Naive thymus-derived CD4-positive, alpha-beta T cell (primary cell): ENCODE measurements at regions not wholly inside any gene's neighbourhood (a gene's known extent, or its start where the extent isn't known, plus 50 kb on each side); places are given as distances from the start of the nearest gene placed in this dataset.

ENCODE experiments used
- ATAC-seq: fragments of 150-1000 bp; cut with Tn5 transposase; 2 replicates; pipeline ENCODE4 v1.10.0; 2021; ENCODE audit warnings: mild to moderate bottlenecking, moderate library complexity
- CTCF ChIA-PET: fragments of 350-600 bp; sonication (Branson Sonifier 250); formaldehyde crosslinking; loops from one replicate; lab custom pipeline; 2021; ENCODE audit warnings: antibody characterized with exemption; lab: Charles Lee
- POLR2A ChIA-PET: fragments of 350-600 bp; sonication (Branson Sonifier 250); formaldehyde crosslinking; loops from one replicate; lab custom pipeline; 2021; ENCODE audit warnings: antibody characterized with exemption, inconsistent platforms; lab: Charles Lee
- DNase-seq, 9 donors: peaks; one replicate each; pipeline versions ENCODE4 v3.0.0 to v3.0.0-alpha.2; 2020 to 2022; ENCODE audit warnings: mixed read lengths in 1 of 9
- H3K27ac ChIP-seq: one replicate; pipeline ENCODE4 v1.7.0; 2013; ENCODE audit warnings: mild to moderate bottlenecking, low read depth, low read length, moderate library complexity
- H3K27me3 ChIP-seq, 2 donors: one replicate each; pipeline ENCODE4 v1.7.0; 2013; ENCODE audit warnings: low read length in 2 of 2, mild to moderate bottlenecking in 2 of 2, moderate library complexity in 2 of 2; ENCODE audit not compliant: control insufficient read depth in 2 of 2, insufficient read depth in 2 of 2
- H3K36me3 ChIP-seq, 3 experiments: 1 replicate in 2 of 3; 2 replicates in 1 of 3; pipeline ENCODE4 v1.7.0; 2013; ENCODE audit warnings: low read length in 3 of 3, mild to moderate bottlenecking in 3 of 3, moderate library complexity in 1 of 3; ENCODE audit not compliant: insufficient read depth in 3 of 3, control insufficient read depth in 2 of 3
- H3K4me1 ChIP-seq, 2 donors: one replicate each; pipeline ENCODE4 v1.7.0; 2013; ENCODE audit warnings: low read length in 2 of 2, mild to moderate bottlenecking in 2 of 2, moderate library complexity in 1 of 2; ENCODE audit not compliant: control insufficient read depth in 2 of 2, insufficient read depth in 2 of 2
- H3K4me3 ChIP-seq: 2 replicates; pipeline ENCODE4 v1.7.0; 2013; ENCODE audit warnings: mild to moderate bottlenecking, low read length
- H3K9me3 ChIP-seq, 3 experiments: 1 replicate in 2 of 3; 2 replicates in 1 of 3; pipeline ENCODE4 v1.7.0; 2013; ENCODE audit warnings: low read length in 3 of 3; ENCODE audit not compliant: control insufficient read depth in 2 of 3
- H3K27ac Mint-ChIP-seq, 9 donors: one replicate each; pipeline ENCODE4 v1.8.0; 2020 to 2022; ENCODE audit warnings: mixed read lengths in 9 of 9, mild to moderate bottlenecking in 8 of 9, moderate library complexity in 5 of 9, inconsistent platforms in 2 of 9
- H3K27me3 Mint-ChIP-seq, 5 donors: one replicate each; pipeline ENCODE4 v1.8.0; 2021 to 2022; ENCODE audit warnings: mixed read lengths in 5 of 5, mild to moderate bottlenecking in 1 of 5
- H3K36me3 Mint-ChIP-seq, 5 donors: one replicate each; pipeline ENCODE4 v1.8.0; 2020 to 2022; ENCODE audit warnings: mixed read lengths in 5 of 5, mild to moderate bottlenecking in 3 of 5, inconsistent platforms in 1 of 5
- H3K4me1 Mint-ChIP-seq, 7 donors: one replicate each; pipeline ENCODE4 v1.8.0; 2020 to 2022; ENCODE audit warnings: mixed read lengths in 7 of 7, mild to moderate bottlenecking in 3 of 7, inconsistent platforms in 1 of 7
- H3K4me3 Mint-ChIP-seq, 10 donors: one replicate each; pipeline ENCODE4 v1.8.0; 2020 to 2022; ENCODE audit warnings: mild to moderate bottlenecking in 10 of 10, mixed read lengths in 10 of 10, moderate library complexity in 6 of 10, inconsistent platforms in 2 of 10
- H3K9me3 Mint-ChIP-seq, 11 donors: one replicate each; pipeline ENCODE4 v1.8.0; 2020 to 2022; ENCODE audit warnings: mixed read lengths in 11 of 11, mild to moderate bottlenecking in 4 of 11, inconsistent platforms in 1 of 11, moderate library complexity in 1 of 11
- intact Hi-C, 2 donors: fragments of 100-400 bp; cut with micrococcal nuclease; formaldehyde crosslinking; loops; one replicate each; pipeline ENCODE4 v1.15.1; 2023

DNA sequence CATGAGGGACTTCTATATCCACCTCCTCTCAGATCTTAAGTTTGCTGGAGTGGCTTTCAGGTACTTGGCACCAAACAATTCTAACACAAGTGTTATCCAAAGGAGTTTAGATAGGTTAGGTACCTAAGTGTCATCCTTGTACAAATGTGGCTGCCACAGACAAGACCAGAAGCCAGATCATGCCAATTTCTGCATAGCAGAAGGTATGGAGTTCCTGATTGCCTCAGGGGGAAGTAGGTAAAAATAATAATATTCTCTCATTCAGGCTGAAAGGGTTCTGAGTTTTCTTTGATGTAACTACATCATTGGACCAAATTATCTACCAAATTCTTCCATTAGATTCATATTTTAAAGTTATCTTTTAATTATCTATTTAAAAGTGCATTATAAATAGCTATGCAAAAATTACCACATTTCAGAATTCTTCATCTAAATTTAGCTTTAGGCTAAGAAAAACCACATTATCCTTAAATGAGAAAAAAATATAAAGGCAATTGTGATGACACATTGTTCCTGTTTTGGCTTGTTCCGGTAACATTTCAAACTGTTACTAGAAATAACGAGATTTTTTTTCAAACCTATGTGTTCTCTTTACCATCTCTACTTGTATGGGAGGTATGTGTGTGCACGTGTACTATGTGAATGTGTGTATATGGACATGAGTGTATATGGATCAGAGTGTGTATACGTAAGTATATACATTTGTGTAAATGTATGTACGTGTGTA, 66.2 kb upstream of the POU2AF2 start:
- H3K27ac ChIP-seq = no peak overlapping the region

DNA sequence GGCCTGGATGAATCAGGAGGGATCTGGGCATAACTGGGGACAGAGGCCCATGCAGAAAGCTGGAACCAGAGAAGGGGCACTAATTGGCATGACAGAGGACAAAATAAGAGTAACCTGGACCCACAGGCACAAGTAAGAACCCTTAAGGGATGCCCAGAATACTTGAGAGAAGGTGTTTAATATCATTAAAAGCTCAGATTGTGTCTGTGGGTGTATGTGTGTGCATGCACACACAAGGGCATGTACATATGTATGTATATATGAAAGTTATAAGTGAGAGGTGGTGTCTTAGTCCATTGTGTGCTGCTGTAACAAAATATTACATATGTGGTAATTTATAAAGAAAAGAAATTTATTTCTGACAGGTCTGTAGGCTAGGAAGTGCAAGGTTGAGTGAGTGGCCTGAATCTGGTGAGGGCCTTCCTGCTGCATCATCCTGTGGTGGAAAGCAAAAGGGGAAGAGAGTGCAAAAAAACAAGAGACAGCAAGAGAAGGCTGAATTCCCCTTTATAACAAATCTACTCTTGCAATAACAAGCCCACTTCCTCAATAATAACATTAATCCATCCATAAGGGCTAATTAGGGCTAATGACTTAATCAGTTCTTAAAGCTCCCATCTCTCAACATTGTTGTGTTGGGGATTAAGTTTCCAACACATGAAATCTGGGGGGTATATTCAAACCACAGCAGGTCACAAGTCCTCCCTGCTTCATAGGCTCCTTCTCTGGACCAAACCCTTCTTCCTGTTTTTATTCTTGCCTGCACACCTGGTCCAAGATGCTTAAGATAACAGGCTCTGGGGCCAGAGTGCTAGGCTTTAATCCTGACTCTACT, 68.3 kb upstream of the POU2AF2 start:
- Histone ChIP-seq H3K4me1 (no peaks in the 10 kb centered on the region), H3K4me3 (no peak overlapping the region)
- POLR2A ChIA-PET = no interaction called here

More for the DNA sequence above, 66.2 kb upstream of the POU2AF2 start:
- no peak overlapping the region for H3K4me3 Mint-ChIP-seq
- Histone ChIP-seq H3K27me3 (no peaks in the 10 kb centered on the region), H3K4me3 (no peak overlapping the region), H3K36me3 (no peaks in the 10 kb centered on the region), H3K4me1 (no peaks in the 10 kb centered on the region), H3K9me3 (no peaks in the 10 kb centered on the region)
- peaks cover 0 to 8% (median 0%) of the 10 kb centered on the region in 7 donors for H3K4me1 Mint-ChIP-seq
- ChIA-PET CTCF (no interaction called here), POLR2A (no interaction called here)
- intact Hi-C loops = no loop called here
- H3K36me3 Mint-ChIP-seq = no peaks in the 10 kb centered on the region
- H3K9me3 Mint-ChIP-seq = peaks cover 0 to 3% (median 0%) of the 10 kb centered on the region in 11 donors
- no peak for DNase-seq
- ATAC-seq = no peak
- peaks cover 0 to 16% (median 0%) of the 10 kb centered on the region in 5 donors for H3K27me3 Mint-ChIP-seq
- H3K27ac Mint-ChIP-seq = no peak overlapping the region

DNA sequence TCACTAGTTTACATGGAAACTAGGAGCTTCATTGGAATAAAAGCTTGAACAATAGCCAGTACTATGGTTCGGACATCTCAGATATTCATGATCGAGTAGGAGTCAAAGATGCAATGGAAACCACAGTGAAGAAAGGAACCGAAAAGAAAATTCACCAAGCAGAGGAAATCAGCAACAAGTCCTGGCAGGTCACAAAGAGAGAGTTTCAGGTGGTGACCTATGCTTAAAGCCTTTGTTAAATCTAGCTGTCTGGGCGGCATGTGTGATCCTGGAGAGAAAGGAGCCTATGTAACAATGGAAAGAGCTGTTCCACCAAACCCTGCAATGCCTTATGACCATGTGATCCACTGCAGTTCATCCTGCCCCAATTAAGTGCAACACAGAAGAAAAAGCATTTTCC, 68.9 kb upstream of the POU2AF2 start:
- ATAC-seq = no peak
- ChIA-PET CTCF (no interaction called here), POLR2A (no interaction called here)
- H3K27me3 Mint-ChIP-seq = peaks cover 0 to 12% (median 2%) of the 10 kb centered on the region in 5 donors
- H3K4me1 ChIP-seq = no peaks in the 10 kb centered on the region
- H3K9me3 ChIP-seq = no peaks in the 10 kb centered on the region
- H3K27ac ChIP-seq = no peak overlapping the region
- no peak for DNase-seq
- H3K4me3 Mint-ChIP-seq = no peak overlapping the region
- no peaks in the 10 kb centered on the region for H3K36me3 Mint-ChIP-seq
- no peak overlapping the region for H3K4me3 ChIP-seq
- H3K27ac Mint-ChIP-seq = no peak overlapping the region
- peaks cover 0 to 8% (median 0%) of the 10 kb centered on the region in 7 donors for H3K4me1 Mint-ChIP-seq
- intact Hi-C loops = no loop called here
- H3K36me3 ChIP-seq = no peaks in the 10 kb centered on the region
- H3K9me3 Mint-ChIP-seq = peaks cover 0 to 3% (median 0%) of the 10 kb centered on the region in 11 donors
- H3K27me3 ChIP-seq = no peaks in the 10 kb centered on the region

More for the DNA sequence above, 68.3 kb upstream of the POU2AF2 start:
- Histone ChIP-seq H3K27ac (no peak overlapping the region), H3K36me3 (no peaks in the 10 kb centered on the region), H3K27me3 (no peaks in the 10 kb centered on the region), H3K9me3 (no peaks in the 10 kb centered on the region)
- Mint-ChIP-seq H3K27me3 (peaks cover 0 to 12% (median 2%) of the 10 kb centered on the region in 5 donors), H3K36me3 (no peaks in the 10 kb centered on the region), H3K27ac (no peak overlapping the region), H3K4me1 (peaks cover 0 to 8% (median 0%) of the 10 kb centered on the region in 7 donors), H3K9me3 (peaks cover 0 to 3% (median 0%) of the 10 kb centered on the region in 11 donors), H3K4me3 (no peak overlapping the region)
- no peak for DNase-seq
- ATAC-seq = peak; percentile 83
- CTCF ChIA-PET = no interaction called here
- intact Hi-C loops = no loop called here

DNA sequence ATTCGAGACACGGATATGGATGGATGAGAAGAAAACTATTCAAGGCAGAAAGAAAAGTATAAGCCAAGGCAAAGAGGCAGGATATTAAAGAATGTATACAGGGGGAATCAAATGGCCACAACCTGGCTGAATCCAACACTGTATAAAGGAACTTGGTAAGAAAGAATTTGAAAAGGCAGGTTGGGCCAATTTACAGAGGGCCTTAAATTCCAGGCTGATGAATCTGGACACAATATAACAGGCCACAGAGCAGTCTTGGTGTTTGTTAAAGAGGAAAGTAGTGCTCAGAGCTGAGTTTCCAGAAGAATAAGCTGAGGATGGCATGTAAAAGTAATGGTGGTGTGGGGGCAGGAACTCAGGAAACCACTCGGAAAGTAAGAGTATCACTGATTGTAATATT, 72.3 kb upstream of the POU2AF2 start:
- H3K27me3 ChIP-seq = no peaks in the 10 kb centered on the region
- H3K27ac ChIP-seq = no peak overlapping the region
- H3K4me3 ChIP-seq = no peak overlapping the region
- Mint-ChIP-seq H3K27me3 (peaks cover 0 to 7% (median 0%) of the 10 kb centered on the region in 5 donors), H3K4me3 (no peak overlapping the region), H3K36me3 (no peaks in the 10 kb centered on the region), H3K4me1 (peaks cover 0 to 6% (median 0%) of the 10 kb centered on the region in 7 donors), H3K27ac (no peak overlapping the region), H3K9me3 (no peaks in the 10 kb centered on the region)
- no peaks in the 10 kb centered on the region for H3K4me1 ChIP-seq
- intact Hi-C loops = no loop called here
- DNase-seq (no peak), ATAC-seq (no peak)
- ChIA-PET POLR2A (no interaction called here), CTCF (no interaction called here)
- no peaks in the 10 kb centered on the region for H3K36me3 ChIP-seq
- H3K9me3 ChIP-seq = no peaks in the 10 kb centered on the region

DNA sequence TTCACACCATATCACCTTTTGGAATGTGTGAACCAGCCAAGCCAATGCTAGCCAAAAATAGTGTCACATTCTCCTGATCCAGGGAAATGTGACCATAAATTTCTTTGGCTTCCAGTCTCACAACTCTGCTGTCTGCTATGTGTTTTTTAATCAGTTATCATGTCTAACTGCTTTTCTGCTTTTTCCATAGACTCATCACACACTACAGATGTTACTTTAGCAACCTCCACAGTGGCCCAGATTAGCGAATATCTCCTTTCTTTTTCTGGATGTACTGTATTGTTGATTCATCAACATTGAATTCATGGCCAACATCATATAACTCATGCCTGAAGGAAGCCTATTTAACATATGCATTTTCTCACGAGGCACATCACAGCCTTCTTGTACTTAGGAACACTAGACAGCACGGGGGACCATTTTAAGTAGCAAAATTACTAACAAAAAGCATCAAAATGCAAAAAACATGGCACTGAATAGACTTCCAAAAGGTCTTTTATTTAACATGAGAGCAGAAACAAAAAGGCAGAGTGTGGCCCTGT, 73.1 kb upstream of the POU2AF2 start:
- intact Hi-C loops = no loop called here
- Mint-ChIP-seq H3K4me3 (no peak overlapping the region), H3K36me3 (no peaks in the 10 kb centered on the region), H3K4me1 (peaks cover 0 to 2% (median 0%) of the 10 kb centered on the region in 7 donors), H3K27ac (no peak overlapping the region), H3K27me3 (peaks cover 0 to 7% (median 0%) of the 10 kb centered on the region in 5 donors), H3K9me3 (no peaks in the 10 kb centered on the region)
- H3K9me3 ChIP-seq = no peaks in the 10 kb centered on the region
- DNase-seq (no peak), ATAC-seq (no peak)
- CTCF ChIA-PET = no interaction called here
- H3K36me3 ChIP-seq = no peaks in the 10 kb centered on the region
- H3K27ac ChIP-seq = no peak overlapping the region
- no peaks in the 10 kb centered on the region for H3K4me1 ChIP-seq
- POLR2A ChIA-PET = no interaction called here
- H3K27me3 ChIP-seq = no peaks in the 10 kb centered on the region
- no peak overlapping the region for H3K4me3 ChIP-seq

GRCh38 chr11:111170761-111171379, 74.7 kb upstream of the POU2AF2 start:
- Mint-ChIP-seq H3K4me1 (no peaks in the 10 kb centered on the region), H3K9me3 (no peaks in the 10 kb centered on the region), H3K27me3 (peaks cover 0 to 7% (median 0%) of the 10 kb centered on the region in 5 donors), H3K27ac (no peak overlapping the region), H3K4me3 (no peak overlapping the region), H3K36me3 (no peaks in the 10 kb centered on the region)
- H3K36me3 ChIP-seq = no peaks in the 10 kb centered on the region
- intact Hi-C loops = no loop called here
- ATAC-seq (no peak), DNase-seq (no peak)
- H3K9me3 ChIP-seq = no peaks in the 10 kb centered on the region
- H3K27ac ChIP-seq = no peak overlapping the region
- H3K27me3 ChIP-seq = no peaks in the 10 kb centered on the region
- POLR2A ChIA-PET = no interaction called here
- H3K4me3 ChIP-seq = no peak overlapping the region
- CTCF ChIA-PET = interaction anchor here (0.6 kb wide), 1 partner anchor 1506 kb away, joined by 3 read pairs; no protein-coding TSS in a partner anchor
- H3K4me1 ChIP-seq = no peaks in the 10 kb centered on the region
